Panc1 (cell line): ENCODE measurements at regions not wholly inside any gene's neighbourhood (a gene's known extent, or its start where the extent isn't known, plus 50 kb on each side); places are given as distances from the start of the nearest gene placed in this dataset.

Experiments
- ATAC-seq: fragments of 200-7000 bp; cut with Tn5 transposase; 2 replicates; pipeline ENCODE4 v1.9.1; 2020; ENCODE audit warnings: mild to moderate bottlenecking, moderate library complexity
- BruUV-seq: library from RNA; stranded (reverse); fragments of 400-500 nt; replicated peaks from 2 replicates; lab custom pipeline; 2021; lab: Mats Ljungman, UMichigan
- CTCF ChIA-PET: fragments of 300-600 bp; sonication (Branson Sonifier 250); formaldehyde crosslinking; loops from one replicate; lab custom pipeline; 2022; ENCODE audit warnings: antibody characterized with exemption; lab: Charles Lee
- POLR2A ChIA-PET: fragments of 300-600 bp; sonication (Branson Sonifier 250); formaldehyde crosslinking; loops from one replicate; lab custom pipeline; 2022; ENCODE audit warnings: antibody characterized with exemption; lab: Charles Lee
- DNase-seq: peaks from one replicate; pipeline ENCODE4 v3.0.0-alpha.2; 2010; ENCODE audit warnings: low read depth, low spot score
- H3K27ac ChIP-seq: 2 replicates; pipeline ENCODE4 v1.5.1; 2011; ENCODE audit warnings: mild to moderate bottlenecking, low read length, inconsistent platforms
- H3K27me3 ChIP-seq: fragments of 200-500 bp; sonication (Bioruptor generic); 2 replicates; pipeline ENCODE4 v1.6.0; 2014; ENCODE audit warnings: low read length, inconsistent platforms; ENCODE audit not compliant: control insufficient read depth, insufficient read depth
- H3K36me3 ChIP-seq: fragments of 200-500 bp; sonication (Bioruptor generic); 2 replicates; pipeline ENCODE4 v1.5.1; 2014; ENCODE audit warnings: inconsistent platforms, mild to moderate bottlenecking, low read length, moderate library complexity; ENCODE audit not compliant: control insufficient read depth, insufficient read depth
- H3K4me1 ChIP-seq: 2 replicates; pipeline ENCODE4 v1.5.1; 2011; ENCODE audit warnings: inconsistent platforms, mild to moderate bottlenecking, low read length, moderate library complexity; ENCODE audit not compliant: control insufficient read depth, insufficient read depth
- H3K4me3 ChIP-seq, 2 experiments: 2 replicates each; pipeline ENCODE4 v1.5.1; 2011 to 2012; ENCODE audit warnings: low read depth in 2 of 2, low read length in 2 of 2, mild to moderate bottlenecking in 2 of 2, inconsistent platforms in 1 of 2, moderate library complexity in 1 of 2
- H3K9me3 ChIP-seq: fragments of 200-500 bp; sonication (Bioruptor generic); 2 replicates; pipeline ENCODE4 v1.5.1; 2014; ENCODE audit warnings: low read depth, mild to moderate bottlenecking, inconsistent platforms, low read length, moderate library complexity; ENCODE audit not compliant: control insufficient read depth, insufficient read depth
- CTCF ChIP-seq: fragments of 450-650 bp; IDR thresholded peaks from 2 replicates; pipeline ENCODE4 v1.5.1; 2017; ENCODE audit warnings: mild to moderate bottlenecking
- POLR2AphosphoS5 ChIP-seq: IDR thresholded peaks from 2 replicates; pipeline ENCODE4 v1.6.1; 2012; ENCODE audit warnings: mild to moderate bottlenecking, low read depth, low read length, moderate library complexity
- REST ChIP-seq, 2 experiments: IDR thresholded peaks; 2 replicates each; pipeline ENCODE4 v1.6.1; 2011 to 2012; ENCODE audit warnings: low read depth in 2 of 2, control low read depth in 1 of 2, low read length in 1 of 2, mild to moderate bottlenecking in 1 of 2, moderate library complexity in 1 of 2; ENCODE audit not compliant: insufficient read depth in 1 of 2
- SIN3A ChIP-seq: IDR thresholded peaks from 2 replicates; pipeline ENCODE4 v1.6.1; 2012; ENCODE audit warnings: low read depth, mild to moderate bottlenecking, low read length, moderate library complexity, borderline replicate concordance; ENCODE audit not compliant: insufficient read depth
- TCF7L2 ChIP-seq: IDR thresholded peaks from 2 replicates; pipeline ENCODE4 v1.6.1; 2011; ENCODE audit warnings: mild to moderate bottlenecking, low read depth, low read length, inconsistent platforms
- in situ Hi-C: cut with HindIII; loops from 2 replicates; pipeline ENCODE4 v1.10.0; 2016; ENCODE audit warnings: low sequenced_read_pairs, low pct_unique_long_range_greater_than_20kb
- intact Hi-C: fragments of 100-400 bp; cut with micrococcal nuclease; formaldehyde crosslinking; loops from one replicate; pipeline ENCODE4 v1.10.0; 2022; ENCODE audit not compliant: unreplicated experiment

GRCh38 chr4:13678186-13678924 lies 50.8 kb upstream of the BOD1L1 start:
- no peaks in the 10 kb centered on the region for H3K36me3 ChIP-seq
- in situ Hi-C loops (no loop called here), intact Hi-C loops (no loop called here)
- no peak for TF ChIP-seq TCF7L2
- no peak for TF ChIP-seq POLR2AphosphoS5
- no peak for TF ChIP-seq REST (IDR thresholded peaks at IDR 0.05; ENCODE audit: insufficient read depth in 1 of 2, low read depth in 2 of 2, low read length in 1 of 2)
- no peak for TF ChIP-seq SIN3A
- TF ChIP-seq CTCF, result no peak
- no peak overlapping the region for H3K4me3 ChIP-seq
- DNase-seq, result no peak
- no peaks in the 10 kb centered on the region for H3K27me3 ChIP-seq
- ChIA-PET POLR2A (no interaction called here), CTCF (no interaction called here)
- no peak overlapping the region for H3K27ac ChIP-seq
- ATAC-seq, result no peak
- BruUV-seq, result no TSS peak
- no peaks in the 10 kb centered on the region for H3K4me1 ChIP-seq
- no peaks in the 10 kb centered on the region for H3K9me3 ChIP-seq

GRCh38 chr4:13681570-13681969 lies 54.0 kb upstream of the BOD1L1 start:
- Histone ChIP-seq H3K27ac (no peak overlapping the region), H3K36me3 (no peaks in the 10 kb centered on the region), H3K4me3 (no peak overlapping the region), H3K9me3 (no peaks in the 10 kb centered on the region), H3K27me3 (no peaks in the 10 kb centered on the region), H3K4me1 (no peaks in the 10 kb centered on the region)
- TF ChIP-seq CTCF (no peak), SIN3A (no peak), POLR2AphosphoS5 (no peak), TCF7L2 (no peak), REST (IDR thresholded peaks at IDR 0.05; ENCODE audit: insufficient read depth in 1 of 2, low read depth in 2 of 2, low read length in 1 of 2) (no peak)
- in situ Hi-C loops, result no loop called here
- ChIA-PET CTCF (no interaction called here), POLR2A (no interaction called here)
- ATAC-seq, result no peak
- no TSS peak for BruUV-seq
- intact Hi-C loops, result no loop called here
- DNase-seq, result no peak
